ENCODE measurements at regions not wholly inside any gene's neighbourhood (a gene's known extent, or its start where the extent isn't known, plus 50 kb on each side); places are given as distances from the start of the nearest gene placed in this dataset.

GRCh38 chr12:91994208-91994797, 151.3 kb downstream of the BTG1 start:
- no peak for TF ChIP-seq CTCF (IDR thresholded peaks at IDR 0.05)
- no peak for TF ChIP-seq POLR2A (IDR thresholded peaks at IDR 0.05)

Data from heart left ventricle (tissue), 13 donors.